ENCODE measurements at regions not wholly inside any gene's neighbourhood (a gene's known extent, or its start where the extent isn't known, plus 50 kb on each side); places are given as distances from the start of the nearest gene placed in this dataset.

- no peak for TF ChIP-seq MAX (IDR thresholded peaks at IDR 0.05)
- no peak for TF ChIP-seq TAF1 (IDR thresholded peaks at IDR 0.05; ENCODE audit: low read depth)
- TF ChIP-seq EGR1 (IDR thresholded peaks at IDR 0.05) = no peak
Observed at GRCh38 chr13:62631619-62632018, 1216.0 kb upstream of the PCDH20 start.
